ENCODE measurements at regions not wholly inside any gene's neighbourhood (a gene's known extent, or its start where the extent isn't known, plus 50 kb on each side); places are given as distances from the start of the nearest gene placed in this dataset.

- no peak for ATAC-seq
- in situ Hi-C loops (cut with HindIII; ENCODE audit: extremely low pct_ligation_motif_present, low pct_unique_long_range_greater_than_20kb), result no loop called here
- CTCF ChIA-PET (ENCODE audit: low intra/inter-chr PET ratio, low total read pairs), result no interaction called here
These were observed 396.5 kb downstream of the DCAF12L2 start for GRCh38 chrX:125769628-125770027.

More at GRCh38 chrX:125769628-125770027, 396.5 kb downstream of the DCAF12L2 start:
- H3K4me3 ChIP-seq (replicated peaks in 1 of 3; ENCODE audit: insufficient read depth in 1 of 3, low read depth in 2 of 3, low read length in 3 of 3), result no peak overlapping the region
- H3K4me2 ChIP-seq (ENCODE audit: low read depth, low read length), result no peak overlapping the region
- 0% methylated on average over 1 of the region's 2 CpGs for WGBS (ENCODE audit: low lambda C conversion rate)
- no TSS peak for BruUV-seq (replicated peaks)
- H3K9ac ChIP-seq (ENCODE audit: insufficient read depth, low read depth, low read length), result no peak overlapping the region
- TF ChIP-seq ZC3H13 (CRISPR knock-in tag; IDR thresholded peaks at IDR 0.05) (no peak), ZNF678 (CRISPR knock-in tag; IDR thresholded peaks at IDR 0.05) (no peak), SNAI1 (CRISPR knock-in tag; IDR thresholded peaks at IDR 0.05; ENCODE audit: borderline replicate concordance) (no peak), ZNF564 (CRISPR knock-in tag; IDR thresholded peaks at IDR 0.05) (no peak), TMF1 (CRISPR knock-in tag; IDR thresholded peaks at IDR 0.05; ENCODE audit: low read depth) (no peak), ZNF503 (CRISPR knock-in tag; IDR thresholded peaks at IDR 0.05) (no peak), ZNF879 (CRISPR knock-in tag; IDR thresholded peaks at IDR 0.05) (no peak), ZNF280B (CRISPR knock-in tag; IDR thresholded peaks at IDR 0.05; ENCODE audit: borderline replicate concordance) (no peak), ZNF232 (CRISPR knock-in tag; IDR thresholded peaks at IDR 0.05; ENCODE audit: borderline replicate concordance) (no peak), ZNF850 (CRISPR knock-in tag; conservative IDR thresholded peaks at IDR 0.05) (no peak), ZNF800 (CRISPR knock-in tag; IDR thresholded peaks at IDR 0.05) (no peak), ZBTB1 (CRISPR knock-in tag; IDR thresholded peaks at IDR 0.05; ENCODE audit: borderline replicate concordance) (no peak), ZFP36L1 (CRISPR knock-in tag; IDR thresholded peaks at IDR 0.05) (no peak), ZNF160 (CRISPR knock-in tag; IDR thresholded peaks at IDR 0.05) (no peak)
- no peaks in the 10 kb centered on the region for H3K36me3 ChIP-seq (replicated peaks in 1 of 2; ENCODE audit: control insufficient read depth in 1 of 2, insufficient read depth in 2 of 2, low read length in 2 of 2)
- H3K27me3 ChIP-seq (ENCODE audit: control insufficient read depth in 1 of 2, insufficient read depth in 2 of 2, low read length in 2 of 2), result no peaks in the 10 kb centered on the region
- no peak overlapping the region for H2AFZ ChIP-seq (ENCODE audit: low read length)
- H3K4me1 ChIP-seq (ENCODE audit: insufficient read depth, low read length), result no peaks in the 10 kb centered on the region
- H3K79me2 ChIP-seq (ENCODE audit: insufficient read depth, low read length), result no peaks in the 10 kb centered on the region
- POLR2A ChIA-PET, result no interaction called here
- DNase-seq (ENCODE audit: low spot score), result no peak
- intact Hi-C loops (cut with micrococcal nuclease; ENCODE audit: unreplicated experiment), result no loop called here
- FAIRE-seq, result no peak
- H3K27ac ChIP-seq (ENCODE audit: extremely low read length, insufficient read depth, low read length), result no peak overlapping the region
- no peaks in the 10 kb centered on the region for H4K20me1 ChIP-seq (ENCODE audit: insufficient read depth, low read length)
- peaks cover 24% of the 10 kb centered on the region for H3K9me3 ChIP-seq (ENCODE audit: low read length)
